Renal cortex interstitium (tissue), 11 donors: ENCODE measurements at regions not wholly inside any gene's neighbourhood (a gene's known extent, or its start where the extent isn't known, plus 50 kb on each side); places are given as distances from the start of the nearest gene placed in this dataset.

Experiments
- DNase-seq, 11 donors: peaks; one replicate each; pipeline ENCODE4 v3.0.0-alpha.2; 2013; ENCODE audit warnings: low read depth in 9 of 11, low spot score in 4 of 11; ENCODE audit errors: extremely low read depth in 1 of 11

GRCh38 chr3:170717410-170718402 lies 131.8 kb upstream of the SLC7A14 start:
- DNase-seq = no peak

- no peak for DNase-seq
These were observed 130.4 kb upstream of the SLC7A14 start for GRCh38 chr3:170716172-170716805.

DNA sequence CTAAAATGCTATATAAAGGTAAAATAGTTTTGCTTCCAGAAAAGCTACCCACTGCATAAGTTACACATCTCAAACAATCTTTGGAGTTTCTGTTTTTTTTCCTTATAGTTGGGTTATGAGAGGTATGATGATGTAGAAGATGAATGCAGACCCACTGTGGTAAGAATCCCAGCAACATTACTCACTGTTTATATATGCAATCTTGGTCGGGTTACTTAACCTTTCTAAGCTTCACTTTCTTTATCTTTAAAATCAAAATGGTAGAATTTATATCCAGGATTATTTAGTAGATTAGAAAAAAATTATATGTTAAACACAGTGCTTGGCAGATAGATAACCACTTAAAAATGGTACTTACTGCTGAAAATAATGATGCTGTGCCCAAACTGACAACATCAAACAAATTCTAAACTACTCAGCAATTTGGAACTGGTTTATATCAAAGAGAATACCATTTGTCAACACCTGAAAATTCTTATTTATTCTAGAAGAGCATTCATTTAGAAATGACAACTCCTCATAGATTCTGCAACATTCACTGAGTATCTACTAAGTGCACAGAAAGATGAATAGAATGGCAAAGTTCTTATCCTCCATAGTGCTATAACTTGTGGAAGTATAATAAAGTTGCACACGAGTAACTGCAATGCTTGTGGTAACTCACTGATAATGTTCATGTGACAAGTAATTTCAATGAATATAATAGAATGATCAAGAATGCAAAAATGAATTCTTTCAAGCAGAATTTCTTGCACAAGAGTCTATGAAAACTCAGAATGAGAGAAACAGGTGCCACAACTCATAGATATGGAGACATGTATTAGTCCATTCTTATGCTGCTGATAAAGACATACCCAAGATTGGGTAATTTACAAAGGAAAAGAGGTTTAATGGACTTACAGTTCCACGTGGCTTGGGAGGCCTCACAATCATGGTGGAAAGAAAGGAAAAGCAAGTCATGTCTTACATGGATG lies 129.0 kb upstream of the SLC7A14 start:
- DNase-seq = no peak

DNA sequence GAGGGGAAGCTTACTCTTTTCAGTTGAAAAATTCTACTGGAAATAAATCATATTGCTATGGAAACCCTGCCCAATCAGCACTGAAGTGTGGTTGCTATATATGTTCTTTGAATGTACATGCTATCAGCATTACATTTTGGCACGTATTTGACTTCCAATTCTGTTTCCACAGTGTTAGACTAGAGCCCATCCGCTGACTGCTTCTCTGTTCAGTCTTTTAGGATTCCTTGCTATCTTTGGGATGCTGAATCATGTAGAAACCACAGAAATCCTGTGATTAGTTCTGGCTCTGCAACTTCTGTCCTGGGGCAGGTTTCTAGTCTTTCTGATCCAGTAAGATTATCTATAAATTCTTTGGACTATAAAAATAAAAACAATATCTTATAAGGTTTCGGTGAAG lies 128.2 kb upstream of the SLC7A14 start:
- DNase-seq = no peak

- DNase-seq = no peak
These were observed 127.8 kb upstream of the SLC7A14 start for GRCh38 chr3:170713653-170714052.

DNA sequence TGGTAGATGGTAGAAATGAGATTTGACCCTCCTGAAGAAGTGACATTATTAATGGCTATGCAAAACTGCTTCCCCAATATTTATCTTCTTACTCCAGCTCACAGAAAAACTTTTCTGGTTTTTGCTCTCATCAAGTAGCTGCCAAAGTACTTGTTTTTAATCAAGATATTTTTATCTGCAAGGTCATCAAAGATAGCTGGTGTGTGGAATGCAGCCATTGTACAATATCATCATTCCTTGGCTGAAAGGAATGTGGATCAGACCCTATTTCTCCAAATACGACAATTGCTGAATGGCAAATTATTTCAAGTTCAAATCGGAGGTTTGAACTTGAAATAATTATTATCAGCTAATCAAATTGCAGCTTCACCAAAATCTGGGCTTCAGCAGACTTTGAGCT lies 126.9 kb upstream of the SLC7A14 start:
- no peak for DNase-seq

- no peak for DNase-seq
These were observed 126.5 kb upstream of the SLC7A14 start for GRCh38 chr3:170712336-170712735.

GRCh38 chr3:170711786-170712185 lies 125.9 kb upstream of the SLC7A14 start:
- no peak for DNase-seq

- no peak for DNase-seq
These were observed 123.2 kb upstream of the SLC7A14 start for GRCh38 chr3:170709046-170709445.

- DNase-seq = no peak
These were observed 122.0 kb upstream of the SLC7A14 start for GRCh38 chr3:170707899-170708298.

DNA sequence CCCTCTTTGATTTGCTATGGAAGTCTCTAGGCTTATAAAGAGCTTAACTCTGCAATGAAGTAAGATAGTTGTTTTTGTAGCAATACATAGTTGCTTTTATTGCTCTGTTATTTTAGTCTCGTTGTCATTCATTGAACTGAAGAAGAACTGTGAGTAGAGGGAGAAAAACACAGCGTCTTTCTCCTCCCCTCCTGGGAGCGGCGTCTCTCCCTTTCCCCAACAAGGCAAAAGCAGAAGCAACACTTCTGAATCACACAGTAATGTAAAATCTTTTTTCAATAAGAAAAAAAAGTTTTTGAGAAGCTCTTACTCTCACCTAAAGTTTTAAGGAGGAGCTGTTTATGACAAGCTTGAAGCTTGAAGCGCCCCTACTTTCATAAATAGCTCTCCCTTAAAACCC lies 119.3 kb upstream of the SLC7A14 start:
- DNase-seq = no peak

GRCh38 chr3:170703121-170703588 lies 117.3 kb upstream of the SLC7A14 start:
- DNase-seq = no peak

- no peak for DNase-seq
These were observed 116.1 kb upstream of the SLC7A14 start for GRCh38 chr3:170701696-170702678.

GRCh38 chr3:170700054-170700404 lies 114.2 kb upstream of the SLC7A14 start:
- no peak for DNase-seq

- DNase-seq = no peak
These were observed 113.5 kb upstream of the SLC7A14 start for GRCh38 chr3:170699158-170700053.

DNA sequence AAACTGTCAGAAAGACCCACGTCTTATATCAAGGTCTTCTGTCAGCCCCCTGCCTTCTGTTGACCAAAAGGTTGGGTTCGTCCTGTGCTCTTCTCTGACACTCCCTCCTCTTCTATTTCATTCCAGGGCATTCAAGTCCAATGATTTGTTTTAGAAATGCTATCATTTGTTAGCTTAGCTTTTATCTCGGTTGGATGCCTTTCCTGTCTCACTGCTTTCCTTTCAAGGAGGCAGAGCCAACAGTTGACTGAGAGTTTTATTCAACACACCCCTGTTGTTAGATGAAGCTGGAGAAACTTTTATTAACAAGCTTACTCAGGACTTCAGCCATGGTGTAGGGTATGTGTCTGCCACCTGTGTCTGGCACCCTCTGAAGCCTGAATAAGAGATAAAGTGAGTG lies 112.0 kb upstream of the SLC7A14 start:
- peak in 4 of 11 donors; percentile 13 to 24 (median 18) for DNase-seq

DNA sequence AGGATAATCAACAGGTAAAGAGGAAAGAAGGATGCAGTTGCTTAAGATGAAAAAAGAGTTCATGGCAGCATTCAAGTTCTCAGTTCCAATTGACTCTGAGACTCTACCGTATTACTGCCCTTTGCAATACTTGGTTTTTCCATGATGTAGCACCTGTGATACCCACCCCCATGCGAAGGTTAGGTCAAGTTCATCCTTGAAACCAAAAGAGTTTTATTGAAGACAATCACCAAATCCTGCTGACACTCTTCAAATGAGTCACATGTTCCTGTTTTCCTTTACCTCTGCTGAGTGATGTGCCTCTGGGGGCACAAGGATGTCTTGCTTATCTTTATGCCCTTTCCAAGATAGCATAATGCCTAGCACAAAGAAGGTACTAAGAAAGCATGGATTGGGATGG lies 111.3 kb upstream of the SLC7A14 start:
- no peak for DNase-seq
